Kidney epithelial cell (primary cell): ENCODE measurements at regions not wholly inside any gene's neighbourhood (a gene's known extent, or its start where the extent isn't known, plus 50 kb on each side); places are given as distances from the start of the nearest gene placed in this dataset.

Experiments
- DNase-seq: peaks from one replicate; pipeline ENCODE4 v3.0.0-alpha.2; 2010; ENCODE audit warnings: low read depth
- H3K27me3 ChIP-seq: 2 replicates; pipeline ENCODE4 v1.6.0; 2011; ENCODE audit warnings: low read length; ENCODE audit not compliant: control insufficient read depth, insufficient read depth
- H3K36me3 ChIP-seq: 2 replicates; pipeline ENCODE4 v1.5.1; 2011; ENCODE audit warnings: low read length; ENCODE audit not compliant: control insufficient read depth, insufficient read depth
- H3K4me3 ChIP-seq: 2 replicates; pipeline ENCODE4 v1.5.1; 2011; ENCODE audit warnings: low read depth, mild to moderate bottlenecking, control low read depth, low read length
- CTCF ChIP-seq: IDR thresholded peaks from 2 replicates; pipeline ENCODE4 v1.5.1; 2011; ENCODE audit warnings: mild to moderate bottlenecking, moderate library complexity, low read length, control low read depth, inconsistent platforms; ENCODE audit not compliant: insufficient read depth, poor library complexity, severe bottlenecking

GRCh38 chr13:106118996-106119395, 416.5 kb downstream of the EFNB2 start:
- H3K27me3 ChIP-seq, result no peaks in the 10 kb centered on the region
- no peak overlapping the region for H3K4me3 ChIP-seq
- no peaks in the 10 kb centered on the region for H3K36me3 ChIP-seq
- no peak for DNase-seq
- TF ChIP-seq CTCF, result no peak

- H3K4me3 ChIP-seq, result no peak overlapping the region
- no peak for DNase-seq
- H3K36me3 ChIP-seq, result no peaks in the 10 kb centered on the region
- TF ChIP-seq CTCF, result no peak
- H3K27me3 ChIP-seq, result no peaks in the 10 kb centered on the region
Observed at GRCh38 chr13:106118050-106118449, 417.4 kb downstream of the EFNB2 start.

- H3K4me3 ChIP-seq, result no peak overlapping the region
- DNase-seq, result no peak
- TF ChIP-seq CTCF, result no peak
- no peaks in the 10 kb centered on the region for H3K27me3 ChIP-seq
- no peaks in the 10 kb centered on the region for H3K36me3 ChIP-seq
Observed at GRCh38 chr13:106117640-106118039, 417.8 kb downstream of the EFNB2 start.

- no peak for DNase-seq
- H3K27me3 ChIP-seq, result no peaks in the 10 kb centered on the region
- no peak for TF ChIP-seq CTCF
- no peaks in the 10 kb centered on the region for H3K36me3 ChIP-seq
- no peak overlapping the region for H3K4me3 ChIP-seq
Observed at GRCh38 chr13:106117035-106117434, 418.4 kb downstream of the EFNB2 start.

- no peak for DNase-seq
- H3K36me3 ChIP-seq, result no peaks in the 10 kb centered on the region
- no peaks in the 10 kb centered on the region for H3K27me3 ChIP-seq
- no peak for TF ChIP-seq CTCF
- H3K4me3 ChIP-seq, result no peak overlapping the region
Observed at GRCh38 chr13:106115081-106115480, 420.4 kb downstream of the EFNB2 start.

GRCh38 chr13:106113796-106114195, 421.7 kb downstream of the EFNB2 start:
- Histone ChIP-seq H3K4me3 (no peak overlapping the region), H3K36me3 (no peaks in the 10 kb centered on the region), H3K27me3 (no peaks in the 10 kb centered on the region)
- no peak for DNase-seq
- TF ChIP-seq CTCF, result no peak
